ENCODE measurements at regions not wholly inside any gene's neighbourhood (a gene's known extent, or its start where the extent isn't known, plus 50 kb on each side); places are given as distances from the start of the nearest gene placed in this dataset.

DNA sequence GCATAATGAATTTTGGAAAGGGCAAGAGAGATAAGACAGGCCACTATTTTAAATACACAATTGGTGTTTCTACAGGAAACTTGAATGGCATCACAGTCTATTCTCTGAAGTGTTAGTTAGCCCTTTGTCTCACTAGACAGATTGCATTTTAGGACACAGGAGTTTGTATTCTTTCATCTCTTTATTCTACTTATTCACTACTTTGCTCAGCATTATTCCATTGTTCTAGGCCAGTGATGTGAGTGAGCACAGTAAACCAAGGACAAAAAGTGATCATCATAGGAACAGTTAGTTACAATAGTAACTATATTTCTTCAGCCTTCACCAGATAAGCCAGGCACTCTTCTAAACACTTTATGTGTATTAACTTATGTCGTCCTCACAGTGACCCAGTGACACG, 150.2 kb upstream of the SLCO3A1 start:
- Mint-ChIP-seq H3K36me3 (no peaks in the 10 kb centered on the region), H3K27ac (no peak overlapping the region), H3K4me1 (peaks cover 0 to 12% (median 8%) of the 10 kb centered on the region in 4 donors), H3K27me3 (peaks cover 12% of the 10 kb centered on the region), H3K4me3 (no peak overlapping the region), H3K9me3 (peaks cover 0 to 2% (median 0%) of the 10 kb centered on the region in 7 donors)
- ATAC-seq (ENCODE audit: low read depth in 2 of 2), result no peak
- Histone ChIP-seq H3K36me3 (ENCODE audit: control insufficient read depth, insufficient read depth, low read length) (no peaks in the 10 kb centered on the region), H3K9me3 (ENCODE audit: control insufficient read depth in 2 of 2, low read length in 2 of 2) (no peaks in the 10 kb centered on the region), H3K27ac (ENCODE audit: insufficient read depth, low read length, poor library complexity, severe bottlenecking) (no peak overlapping the region), H3K4me3 (ENCODE audit: low read depth, low read length) (no peak overlapping the region), H3K4me1 (ENCODE audit: control insufficient read depth, insufficient read depth, low read length, poor library complexity, severe bottlenecking) (peaks cover 7% of the 10 kb centered on the region), H3K27me3 (ENCODE audit: control insufficient read depth, insufficient read depth, low read length) (no peaks in the 10 kb centered on the region)
- DNase-seq, result no peak

DNA sequence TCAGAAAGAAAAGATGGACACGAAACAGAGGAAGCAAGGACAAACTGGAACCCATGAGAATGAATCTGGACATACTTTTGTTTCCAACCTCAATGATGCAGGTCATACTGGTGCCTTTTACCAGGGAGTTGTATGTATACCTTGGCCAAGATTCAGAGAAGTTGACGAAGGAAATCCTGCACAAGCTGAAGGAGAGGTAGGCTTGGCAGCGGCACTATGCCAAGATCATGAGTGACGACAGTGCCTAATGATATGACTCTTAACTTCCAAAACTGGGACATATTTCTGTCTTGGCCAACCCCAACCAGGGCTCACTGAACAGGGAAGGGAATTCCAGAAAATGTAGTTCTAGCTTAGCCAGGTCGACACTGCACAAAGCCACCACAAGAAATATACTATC, 149.2 kb upstream of the SLCO3A1 start:
- Mint-ChIP-seq H3K4me3 (no peak overlapping the region), H3K36me3 (no peaks in the 10 kb centered on the region), H3K4me1 (peaks cover 0 to 12% (median 8%) of the 10 kb centered on the region in 4 donors), H3K9me3 (peaks cover 0 to 3% (median 0%) of the 10 kb centered on the region in 7 donors), H3K27me3 (peaks cover 12% of the 10 kb centered on the region), H3K27ac (no peak overlapping the region)
- H3K27me3 ChIP-seq (ENCODE audit: control insufficient read depth, insufficient read depth, low read length), result no peaks in the 10 kb centered on the region
- no peaks in the 10 kb centered on the region for H3K36me3 ChIP-seq (ENCODE audit: control insufficient read depth, insufficient read depth, low read length)
- H3K4me1 ChIP-seq (ENCODE audit: control insufficient read depth, insufficient read depth, low read length, poor library complexity, severe bottlenecking), result peaks cover 7% of the 10 kb centered on the region
- no peak for ATAC-seq (ENCODE audit: low read depth in 2 of 2)
- no peak overlapping the region for H3K27ac ChIP-seq (ENCODE audit: insufficient read depth, low read length, poor library complexity, severe bottlenecking)
- no peak for DNase-seq
- no peaks in the 10 kb centered on the region for H3K9me3 ChIP-seq (ENCODE audit: control insufficient read depth in 2 of 2, low read length in 2 of 2)
- no peak overlapping the region for H3K4me3 ChIP-seq (ENCODE audit: low read depth, low read length)

DNA sequence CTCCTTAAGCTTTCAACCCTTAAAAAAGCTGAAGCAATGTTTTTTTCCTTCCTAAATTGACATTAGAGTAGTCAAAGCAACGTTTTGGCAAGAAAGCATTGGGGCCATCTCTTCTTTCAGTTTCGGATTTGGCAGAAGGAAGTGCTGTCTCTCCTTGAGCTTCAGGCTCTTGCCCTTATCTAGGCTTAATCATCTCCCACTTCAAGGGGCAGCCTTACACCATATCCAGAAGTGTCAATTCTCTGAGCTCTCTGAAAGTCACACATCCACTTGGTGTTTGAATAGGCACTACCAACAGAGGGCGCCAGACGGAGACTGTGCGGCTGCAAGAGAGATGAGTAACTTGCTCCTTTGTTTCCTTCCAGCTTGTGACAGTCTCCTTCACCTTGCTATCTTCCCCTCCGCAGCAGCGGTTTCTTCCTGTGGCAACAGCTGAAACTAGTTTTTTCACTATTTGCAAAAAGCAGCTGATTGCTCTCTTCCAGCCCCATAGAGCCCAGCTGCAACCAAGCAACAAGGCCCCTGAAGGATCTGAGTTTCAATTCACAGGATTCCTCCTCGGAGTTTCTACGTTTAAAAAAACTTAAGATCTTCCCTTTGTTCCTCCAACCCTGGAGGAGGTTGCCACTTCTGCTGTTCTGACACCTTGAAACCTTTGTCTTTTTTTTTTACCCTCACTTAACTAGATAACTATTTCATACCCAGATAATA, 147.0 kb upstream of the SLCO3A1 start:
- no peak overlapping the region for H3K27ac ChIP-seq (ENCODE audit: insufficient read depth, low read length, poor library complexity, severe bottlenecking)
- Mint-ChIP-seq H3K4me3 (peak overlapping the region in 2 of 4 donors; percentile 0 to 76), H3K27me3 (peaks cover 5% of the 10 kb centered on the region), H3K27ac (peak overlapping the region in 2 of 3 donors; percentile 57 to 79), H3K36me3 (no peaks in the 10 kb centered on the region), H3K9me3 (peaks cover 0 to 3% (median 0%) of the 10 kb centered on the region in 7 donors), H3K4me1 (peaks cover 0 to 12% (median 8%) of the 10 kb centered on the region in 4 donors)
- peaks cover 7% of the 10 kb centered on the region for H3K4me1 ChIP-seq (ENCODE audit: control insufficient read depth, insufficient read depth, low read length, poor library complexity, severe bottlenecking)
- H3K4me3 ChIP-seq (ENCODE audit: low read depth, low read length), result peak overlapping the region; percentile 20
- H3K9me3 ChIP-seq (ENCODE audit: control insufficient read depth in 2 of 2, low read length in 2 of 2), result no peaks in the 10 kb centered on the region
- DNase-seq (peak; percentile 41 to 91 (median 65)), ATAC-seq (ENCODE audit: low read depth in 2 of 2) (peak; percentile 86 to 89)
- no peaks in the 10 kb centered on the region for H3K27me3 ChIP-seq (ENCODE audit: control insufficient read depth, insufficient read depth, low read length)
- no peaks in the 10 kb centered on the region for H3K36me3 ChIP-seq (ENCODE audit: control insufficient read depth, insufficient read depth, low read length)

DNA sequence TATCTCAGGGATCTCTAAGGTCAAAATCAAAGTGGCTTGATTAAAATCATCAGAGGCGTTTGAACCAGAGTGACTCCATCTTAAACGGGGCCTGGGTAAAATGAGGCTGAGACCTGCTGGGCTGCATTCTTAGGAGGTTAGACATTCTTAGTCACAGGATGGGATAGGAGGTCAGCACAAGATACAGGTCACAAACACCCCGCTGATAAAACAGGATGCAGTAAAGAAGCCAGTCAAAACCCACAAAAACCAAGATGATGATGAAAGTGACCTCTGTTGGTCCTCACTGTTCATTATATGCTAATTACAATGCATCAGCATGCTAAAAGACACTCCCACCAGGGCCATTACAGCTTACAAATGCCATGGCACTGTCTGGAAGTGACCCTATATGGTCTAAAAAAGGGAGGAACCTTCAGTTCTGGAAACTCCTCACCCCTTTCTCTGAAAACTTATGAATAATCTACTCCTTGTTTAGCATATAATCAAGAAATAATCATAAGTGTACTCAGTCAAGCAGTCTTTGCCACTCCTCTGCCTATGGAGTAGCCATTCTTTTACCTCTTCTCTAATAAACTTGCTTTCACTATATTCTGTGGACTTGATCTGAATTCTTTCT, 143.3 kb upstream of the SLCO3A1 start:
- H3K4me1 Mint-ChIP-seq, result peaks cover 0 to 12% (median 8%) of the 10 kb centered on the region in 4 donors
- H3K9me3 ChIP-seq (ENCODE audit: control insufficient read depth in 2 of 2, low read length in 2 of 2), result no peaks in the 10 kb centered on the region
- H3K9me3 Mint-ChIP-seq, result peaks cover 0 to 3% (median 0%) of the 10 kb centered on the region in 7 donors
- H3K36me3 Mint-ChIP-seq, result no peaks in the 10 kb centered on the region
- no peak overlapping the region for H3K4me3 Mint-ChIP-seq
- H3K27ac Mint-ChIP-seq, result no peak overlapping the region
- ATAC-seq (ENCODE audit: low read depth in 2 of 2), result no peak
- peaks cover 6% of the 10 kb centered on the region for H3K27me3 ChIP-seq (ENCODE audit: control insufficient read depth, insufficient read depth, low read length)
- no peaks in the 10 kb centered on the region for H3K27me3 Mint-ChIP-seq
- no peak overlapping the region for H3K27ac ChIP-seq (ENCODE audit: insufficient read depth, low read length, poor library complexity, severe bottlenecking)
- H3K4me3 ChIP-seq (ENCODE audit: low read depth, low read length), result no peak overlapping the region
- H3K36me3 ChIP-seq (ENCODE audit: control insufficient read depth, insufficient read depth, low read length), result no peaks in the 10 kb centered on the region
- peaks cover 7% of the 10 kb centered on the region for H3K4me1 ChIP-seq (ENCODE audit: control insufficient read depth, insufficient read depth, low read length, poor library complexity, severe bottlenecking)
- peak in 1 of 3 donors; percentile 3 for DNase-seq

DNA sequence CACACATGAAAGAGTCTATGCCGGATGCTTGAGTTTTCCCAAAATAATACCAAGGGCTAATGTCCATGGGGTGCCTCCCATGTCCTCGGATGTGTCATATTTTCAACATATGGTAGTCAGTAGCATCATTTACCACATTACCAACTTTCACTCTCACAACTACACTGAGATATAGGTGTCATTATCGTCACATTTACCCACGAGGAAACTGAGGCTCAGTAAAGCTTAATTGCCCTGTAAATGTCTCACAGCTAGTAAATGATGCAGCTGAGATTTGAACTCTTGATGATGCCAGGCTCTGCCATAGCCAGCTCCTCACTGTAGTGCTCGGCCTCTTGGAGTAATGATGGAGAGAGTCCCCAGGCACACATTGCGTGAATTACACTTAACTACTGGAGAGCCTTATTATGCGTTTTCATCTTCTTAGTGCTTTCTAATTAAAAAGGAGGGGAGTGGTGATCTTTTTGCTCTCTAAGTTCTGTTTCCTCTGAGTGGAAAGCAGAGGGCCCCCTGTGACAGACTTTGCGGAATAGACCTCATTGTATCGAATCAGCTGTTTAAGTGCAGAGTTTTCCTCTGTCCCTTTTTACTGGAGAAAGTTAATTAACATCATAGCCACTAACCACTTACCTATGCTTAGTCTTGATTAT, 142.0 kb upstream of the SLCO3A1 start:
- no peak overlapping the region for H3K27ac ChIP-seq (ENCODE audit: insufficient read depth, low read length, poor library complexity, severe bottlenecking)
- Mint-ChIP-seq H3K4me1 (peaks cover 0 to 4% (median 3%) of the 10 kb centered on the region in 4 donors), H3K27ac (no peak overlapping the region), H3K36me3 (no peaks in the 10 kb centered on the region), H3K4me3 (no peak overlapping the region), H3K9me3 (peaks cover 0 to 3% (median 0%) of the 10 kb centered on the region in 7 donors), H3K27me3 (no peaks in the 10 kb centered on the region)
- ATAC-seq (ENCODE audit: low read depth in 2 of 2) (no peak), DNase-seq (no peak)
- no peak overlapping the region for H3K4me3 ChIP-seq (ENCODE audit: low read depth, low read length)
- H3K9me3 ChIP-seq (ENCODE audit: control insufficient read depth in 2 of 2, low read length in 2 of 2), result no peaks in the 10 kb centered on the region
- no peaks in the 10 kb centered on the region for H3K36me3 ChIP-seq (ENCODE audit: control insufficient read depth, insufficient read depth, low read length)
- peaks cover 9% of the 10 kb centered on the region for H3K27me3 ChIP-seq (ENCODE audit: control insufficient read depth, insufficient read depth, low read length)
- no peaks in the 10 kb centered on the region for H3K4me1 ChIP-seq (ENCODE audit: control insufficient read depth, insufficient read depth, low read length, poor library complexity, severe bottlenecking)

DNA sequence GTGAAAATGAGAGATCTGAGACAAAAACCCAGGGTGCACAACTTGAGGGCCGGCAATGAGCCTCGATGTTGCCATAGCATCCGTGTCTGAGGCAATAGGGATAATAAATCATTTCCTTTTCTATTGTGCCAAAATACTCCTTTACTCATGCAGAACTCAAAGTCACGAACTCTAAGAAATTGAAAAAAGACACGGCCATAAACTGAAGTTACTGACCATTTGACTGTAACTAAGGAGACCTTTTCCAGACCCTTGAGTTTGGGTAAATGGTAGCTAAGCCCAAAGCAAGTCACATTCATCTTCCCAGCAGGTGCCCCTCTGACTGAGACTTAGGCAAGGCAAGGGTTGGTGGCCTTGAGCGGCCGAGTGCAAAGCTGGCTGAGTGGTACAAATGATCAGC, 141.2 kb upstream of the SLCO3A1 start:
- no peaks in the 10 kb centered on the region for H3K9me3 ChIP-seq (ENCODE audit: control insufficient read depth in 2 of 2, low read length in 2 of 2)
- no peak overlapping the region for H3K27ac Mint-ChIP-seq
- no peak overlapping the region for H3K4me3 Mint-ChIP-seq

DNA sequence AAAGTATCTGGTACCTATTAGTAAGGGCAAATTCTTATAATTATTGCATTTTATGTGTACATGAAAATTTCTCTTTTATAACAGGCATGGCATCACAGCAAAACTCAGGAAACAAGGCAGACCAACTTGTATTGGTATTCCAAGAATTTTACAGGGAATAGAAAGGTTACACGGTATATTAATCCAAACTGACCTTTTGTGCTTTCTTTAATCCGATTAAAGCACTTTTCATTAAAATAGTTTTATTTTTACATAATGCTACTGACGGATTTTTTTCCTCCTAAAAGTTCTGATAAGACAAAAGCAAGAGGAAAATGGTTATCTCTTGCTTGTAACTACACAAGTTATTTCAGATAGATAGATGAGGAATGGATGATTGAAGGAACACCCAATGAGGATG, 137.0 kb upstream of the SLCO3A1 start:
- no peaks in the 10 kb centered on the region for H3K9me3 ChIP-seq (ENCODE audit: control insufficient read depth in 2 of 2, low read length in 2 of 2)
- H3K36me3 Mint-ChIP-seq, result no peaks in the 10 kb centered on the region
- DNase-seq, result no peak
- no peaks in the 10 kb centered on the region for H3K9me3 Mint-ChIP-seq
- H3K27ac ChIP-seq (ENCODE audit: insufficient read depth, low read length, poor library complexity, severe bottlenecking), result no peak overlapping the region
- H3K27ac Mint-ChIP-seq, result no peak overlapping the region
- no peaks in the 10 kb centered on the region for H3K27me3 Mint-ChIP-seq
- H3K4me1 ChIP-seq (ENCODE audit: control insufficient read depth, insufficient read depth, low read length, poor library complexity, severe bottlenecking), result no peaks in the 10 kb centered on the region
- H3K4me3 ChIP-seq (ENCODE audit: low read depth, low read length), result no peak overlapping the region
- H3K4me1 Mint-ChIP-seq, result no peaks in the 10 kb centered on the region
- ATAC-seq (ENCODE audit: low read depth in 2 of 2), result no peak
- no peaks in the 10 kb centered on the region for H3K36me3 ChIP-seq (ENCODE audit: control insufficient read depth, insufficient read depth, low read length)
- H3K27me3 ChIP-seq (ENCODE audit: control insufficient read depth, insufficient read depth, low read length), result peaks cover 9% of the 10 kb centered on the region
- no peak overlapping the region for H3K4me3 Mint-ChIP-seq

More for the DNA sequence above, 141.2 kb upstream of the SLCO3A1 start:
- peaks cover 9% of the 10 kb centered on the region for H3K27me3 ChIP-seq (ENCODE audit: control insufficient read depth, insufficient read depth, low read length)
- H3K4me1 Mint-ChIP-seq, result no peaks in the 10 kb centered on the region
- no peak overlapping the region for H3K4me3 ChIP-seq (ENCODE audit: low read depth, low read length)
- ATAC-seq (ENCODE audit: low read depth in 2 of 2), result no peak
- H3K4me1 ChIP-seq (ENCODE audit: control insufficient read depth, insufficient read depth, low read length, poor library complexity, severe bottlenecking), result no peaks in the 10 kb centered on the region
- no peak for DNase-seq
- H3K27ac ChIP-seq (ENCODE audit: insufficient read depth, low read length, poor library complexity, severe bottlenecking), result no peak overlapping the region
- no peaks in the 10 kb centered on the region for H3K27me3 Mint-ChIP-seq
- H3K36me3 Mint-ChIP-seq, result no peaks in the 10 kb centered on the region
- no peaks in the 10 kb centered on the region for H3K36me3 ChIP-seq (ENCODE audit: control insufficient read depth, insufficient read depth, low read length)
- H3K9me3 Mint-ChIP-seq, result peaks cover 0 to 3% (median 0%) of the 10 kb centered on the region in 7 donors

Data from CD4-positive, CD25-positive, alpha-beta regulatory T cell (primary cell).